WTC11 (cell line): ENCODE measurements at regions not wholly inside any gene's neighbourhood (a gene's known extent, or its start where the extent isn't known, plus 50 kb on each side); places are given as distances from the start of the nearest gene placed in this dataset.

Source experiments
- ATAC-seq: fragments of 200-7000 bp; cut with Tn5 transposase; 2 replicates; pipeline ENCODE4 v1.10.0; 2021; ENCODE audit warnings: mild to moderate bottlenecking, moderate library complexity
- CTCF ChIA-PET: fragments of 300-600 bp; sonication (Branson Sonifier 250); formaldehyde crosslinking; loops from one replicate; lab custom pipeline; 2021; ENCODE audit warnings: antibody characterized with exemption; lab: Charles Lee
- POLR2A ChIA-PET: fragments of 350-600 bp; sonication (Branson Sonifier 250); formaldehyde crosslinking; loops from one replicate; lab custom pipeline; 2021; ENCODE audit warnings: antibody characterized with exemption; lab: Charles Lee
- DNase-seq: peaks from one replicate; pipeline ENCODE4 v3.0.0; 2021; ENCODE audit warnings: low spot score
- H3K27ac Mint-ChIP-seq: 2 replicates; pipeline ENCODE4 v1.8.0; 2021; ENCODE audit warnings: mixed read lengths
- H3K27me3 Mint-ChIP-seq: 2 replicates; pipeline ENCODE4 v1.8.0; 2021; ENCODE audit warnings: low read depth, mild to moderate bottlenecking, moderate library complexity, mixed read lengths
- H3K36me3 Mint-ChIP-seq: 2 replicates; pipeline ENCODE4 v1.8.0; 2021; ENCODE audit warnings: mixed read lengths
- H3K4me1 Mint-ChIP-seq: 2 replicates; pipeline ENCODE4 v1.8.0; 2022; ENCODE audit warnings: mixed read lengths
- H3K4me3 Mint-ChIP-seq: 2 replicates; pipeline ENCODE4 v1.8.0; 2021; ENCODE audit warnings: mild to moderate bottlenecking, moderate library complexity, mixed read lengths
- H3K9me3 Mint-ChIP-seq: 2 replicates; pipeline ENCODE4 v1.8.0; 2021; ENCODE audit warnings: mixed read lengths
- ATF1 ChIP-seq: sonication (generic); formaldehyde crosslinking; IDR thresholded peaks from 2 replicates; pipeline ENCODE4 v1.8.1; 2023; ENCODE audit warnings: mild to moderate bottlenecking, moderate library complexity, missing genetic modification reagents
- CBFB ChIP-seq: sonication (generic); formaldehyde crosslinking; IDR thresholded peaks from 2 replicates; pipeline ENCODE4 v1.8.1; 2022; ENCODE audit warnings: mild to moderate bottlenecking, low read depth, missing genetic modification reagents
- ELF4 ChIP-seq: sonication (generic); formaldehyde crosslinking; IDR thresholded peaks from 2 replicates; pipeline ENCODE4 v1.8.1; 2022; ENCODE audit warnings: low read depth, mild to moderate bottlenecking, moderate library complexity, missing genetic modification reagents
- FOXP1 ChIP-seq: sonication (generic); formaldehyde crosslinking; IDR thresholded peaks from 2 replicates; pipeline ENCODE4 v1.8.0; 2022; ENCODE audit warnings: missing genetic modification reagents, mild to moderate bottlenecking, moderate library complexity, borderline replicate concordance
- GABPB1 ChIP-seq: sonication (generic); formaldehyde crosslinking; IDR thresholded peaks from 2 replicates; pipeline ENCODE4 v1.8.1; 2023; ENCODE audit warnings: mild to moderate bottlenecking, missing genetic modification reagents
- JAZF1 ChIP-seq: fragments of 250-450 bp; sonication (Bioruptor Pico); IDR thresholded peaks from 2 replicates; pipeline ENCODE4 v1.9.0; 2021; ENCODE audit warnings: moderate library complexity, mild to moderate bottlenecking, inconsistent platforms
- MYBL2 ChIP-seq: sonication (generic); formaldehyde crosslinking; IDR thresholded peaks from 2 replicates; pipeline ENCODE4 v1.8.1; 2023; ENCODE audit warnings: mild to moderate bottlenecking, moderate library complexity, missing genetic modification reagents
- NR3C1 ChIP-seq: sonication (generic); formaldehyde crosslinking; conservative IDR thresholded peaks from 2 replicates; pipeline ENCODE4 v1.8.1; 2023; ENCODE audit warnings: low read depth, mild to moderate bottlenecking, missing genetic modification reagents
- PRRX2 ChIP-seq: fragments of 250-450 bp; sonication (Bioruptor Pico); IDR thresholded peaks from 2 replicates; pipeline ENCODE4 v1.8.0; 2021; ENCODE audit warnings: mild to moderate bottlenecking
- RELA ChIP-seq: sonication (generic); formaldehyde crosslinking; IDR thresholded peaks from 2 replicates; pipeline ENCODE4 v1.8.1; 2022; ENCODE audit warnings: missing genetic modification reagents, mild to moderate bottlenecking, borderline replicate concordance
- TEAD1 ChIP-seq: sonication (generic); formaldehyde crosslinking; IDR thresholded peaks from 2 replicates; pipeline ENCODE4 v1.8.0; 2022; ENCODE audit warnings: mild to moderate bottlenecking, missing genetic modification reagents
- ZNF232 ChIP-seq: sonication (generic); formaldehyde crosslinking; IDR thresholded peaks from 2 replicates; pipeline ENCODE4 v1.8.0; 2022; ENCODE audit warnings: mild to moderate bottlenecking, missing genetic modification reagents
- ZNF263 ChIP-seq: sonication (generic); formaldehyde crosslinking; IDR thresholded peaks from 2 replicates; pipeline ENCODE4 v1.8.1; 2022; ENCODE audit warnings: low read depth, mild to moderate bottlenecking, moderate library complexity, missing genetic modification reagents
- ZNF281 ChIP-seq: sonication (generic); formaldehyde crosslinking; IDR thresholded peaks from 2 replicates; pipeline ENCODE4 v1.8.0; 2023; ENCODE audit warnings: mild to moderate bottlenecking, missing genetic modification reagents
- ZNF423 ChIP-seq: fragments of 250-450 bp; sonication (Bioruptor Pico); IDR thresholded peaks from 2 replicates; pipeline ENCODE4 v2.1.2; 2022; ENCODE audit warnings: mild to moderate bottlenecking, moderate library complexity
- TF ChIP-seq, protein P1 (sequence below): sonication (generic); formaldehyde crosslinking; IDR thresholded peaks from 2 replicates; pipeline ENCODE4 v1.8.1; 2022; ENCODE audit warnings: low read depth, missing genetic modification reagents, borderline replicate concordance
- TF ChIP-seq, protein P2 (sequence below): sonication (generic); formaldehyde crosslinking; IDR thresholded peaks from 2 replicates; pipeline ENCODE4 v1.8.1; 2022; ENCODE audit warnings: mild to moderate bottlenecking, missing genetic modification reagents, moderate library complexity, borderline replicate concordance
- TF ChIP-seq, protein P3 (sequence below): sonication (generic); formaldehyde crosslinking; IDR thresholded peaks from 2 replicates; pipeline ENCODE4 v1.8.0; 2023; ENCODE audit warnings: missing genetic modification reagents
- TF ChIP-seq, protein P4 (sequence below): sonication (generic); formaldehyde crosslinking; IDR thresholded peaks from 2 replicates; pipeline ENCODE4 v1.8.0; 2023; ENCODE audit warnings: missing genetic modification reagents, mild to moderate bottlenecking, borderline replicate concordance
- TF ChIP-seq, protein P5 (sequence below): sonication (generic); formaldehyde crosslinking; IDR thresholded peaks from 2 replicates; pipeline ENCODE4 v1.8.1; 2022; ENCODE audit warnings: missing genetic modification reagents, borderline replicate concordance
- TF ChIP-seq, protein P6 (sequence below): fragments of 250-450 bp; sonication (Bioruptor Pico); conservative IDR thresholded peaks from 2 replicates; pipeline ENCODE4 v1.9.0; 2021; ENCODE audit warnings: mild to moderate bottlenecking
- TF ChIP-seq, protein P7 (sequence below): sonication (generic); formaldehyde crosslinking; IDR thresholded peaks from 2 replicates; pipeline ENCODE4 v1.8.1; 2022; ENCODE audit warnings: low read depth, mild to moderate bottlenecking, moderate library complexity, missing genetic modification reagents, borderline replicate concordance

DNA sequence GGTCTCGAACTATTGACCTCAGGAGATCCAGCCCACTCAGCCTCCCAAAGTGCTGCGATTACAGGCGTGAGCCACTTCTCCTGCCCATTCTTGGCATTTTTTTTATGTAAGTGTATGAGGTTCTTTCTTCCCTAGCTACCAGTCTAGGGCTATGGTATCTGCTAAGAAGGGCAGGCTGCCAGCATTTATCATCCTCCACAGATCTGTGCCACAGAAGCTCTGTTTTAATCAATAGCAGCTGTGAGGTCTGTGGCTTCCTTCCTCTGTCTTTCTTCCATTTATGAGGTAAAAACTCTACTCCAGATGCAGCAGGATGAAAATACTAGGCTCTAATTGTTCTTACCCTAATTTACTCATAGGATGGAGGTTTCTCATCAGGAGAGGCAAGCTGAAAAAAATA is 1382.4 kb upstream of the ADGRB3 start:
- H3K36me3 Mint-ChIP-seq, result no peaks in the 10 kb centered on the region
- POLR2A ChIA-PET, result no interaction called here
- no peak for ATAC-seq

DNA sequence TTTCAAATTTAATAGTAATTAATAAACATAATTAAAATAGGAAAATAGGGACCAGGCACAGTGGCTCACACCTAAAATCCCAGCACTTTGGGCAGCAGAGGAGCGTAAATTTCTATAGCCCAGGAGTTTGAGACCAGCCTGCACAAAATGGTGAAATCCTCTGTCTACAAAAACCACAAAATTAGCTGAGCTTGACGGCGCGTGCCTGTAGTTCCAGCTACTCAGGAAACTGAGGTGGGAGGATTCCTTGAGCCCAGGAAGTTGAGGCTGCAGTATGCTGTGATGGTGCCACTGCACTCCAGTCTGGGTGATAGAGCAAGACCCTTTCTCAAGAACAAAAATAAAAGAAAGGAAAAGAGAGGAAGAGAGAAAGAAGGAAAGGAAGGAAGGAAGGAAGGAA is 1387.0 kb upstream of the ADGRB3 start:
- H3K4me3 Mint-ChIP-seq, result no peak overlapping the region
- CTCF ChIA-PET, result no interaction called here
- no peaks in the 10 kb centered on the region for H3K27me3 Mint-ChIP-seq
- no peaks in the 10 kb centered on the region for H3K9me3 Mint-ChIP-seq
- POLR2A ChIA-PET, result no interaction called here
- H3K27ac Mint-ChIP-seq, result no peak overlapping the region
- no peaks in the 10 kb centered on the region for H3K36me3 Mint-ChIP-seq
- no peaks in the 10 kb centered on the region for H3K4me1 Mint-ChIP-seq
- no peak for DNase-seq
- ATAC-seq, result no peak
- TF ChIP-seq MYBL2 (CRISPR knock-in tag) (no peak), FOXP1 (CRISPR knock-in tag) (no peak), NR3C1 (CRISPR knock-in tag) (no peak), ZNF281 (CRISPR knock-in tag) (no peak), ZNF232 (CRISPR knock-in tag) (no peak), PRRX2 (CRISPR knock-in tag) (no peak), ELF4 (CRISPR knock-in tag) (no peak), RELA (CRISPR knock-in tag) (no peak)
- TF ChIP-seq, protein P1, sequence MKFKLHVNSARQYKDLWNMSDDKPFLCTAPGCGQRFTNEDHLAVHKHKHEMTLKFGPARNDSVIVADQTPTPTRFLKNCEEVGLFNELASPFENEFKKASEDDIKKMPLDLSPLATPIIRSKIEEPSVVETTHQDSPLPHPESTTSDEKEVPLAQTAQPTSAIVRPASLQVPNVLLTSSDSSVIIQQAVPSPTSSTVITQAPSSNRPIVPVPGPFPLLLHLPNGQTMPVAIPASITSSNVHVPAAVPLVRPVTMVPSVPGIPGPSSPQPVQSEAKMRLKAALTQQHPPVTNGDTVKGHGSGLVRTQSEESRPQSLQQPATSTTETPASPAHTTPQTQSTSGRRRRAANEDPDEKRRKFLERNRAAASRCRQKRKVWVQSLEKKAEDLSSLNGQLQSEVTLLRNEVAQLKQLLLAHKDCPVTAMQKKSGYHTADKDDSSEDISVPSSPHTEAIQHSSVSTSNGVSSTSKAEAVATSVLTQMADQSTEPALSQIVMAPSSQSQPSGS, result no peak
- TF ChIP-seq, protein P2, sequence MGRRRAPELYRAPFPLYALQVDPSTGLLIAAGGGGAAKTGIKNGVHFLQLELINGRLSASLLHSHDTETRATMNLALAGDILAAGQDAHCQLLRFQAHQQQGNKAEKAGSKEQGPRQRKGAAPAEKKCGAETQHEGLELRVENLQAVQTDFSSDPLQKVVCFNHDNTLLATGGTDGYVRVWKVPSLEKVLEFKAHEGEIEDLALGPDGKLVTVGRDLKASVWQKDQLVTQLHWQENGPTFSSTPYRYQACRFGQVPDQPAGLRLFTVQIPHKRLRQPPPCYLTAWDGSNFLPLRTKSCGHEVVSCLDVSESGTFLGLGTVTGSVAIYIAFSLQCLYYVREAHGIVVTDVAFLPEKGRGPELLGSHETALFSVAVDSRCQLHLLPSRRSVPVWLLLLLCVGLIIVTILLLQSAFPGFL (CRISPR knock-in tag), result no peak
- TF ChIP-seq, protein P3, sequence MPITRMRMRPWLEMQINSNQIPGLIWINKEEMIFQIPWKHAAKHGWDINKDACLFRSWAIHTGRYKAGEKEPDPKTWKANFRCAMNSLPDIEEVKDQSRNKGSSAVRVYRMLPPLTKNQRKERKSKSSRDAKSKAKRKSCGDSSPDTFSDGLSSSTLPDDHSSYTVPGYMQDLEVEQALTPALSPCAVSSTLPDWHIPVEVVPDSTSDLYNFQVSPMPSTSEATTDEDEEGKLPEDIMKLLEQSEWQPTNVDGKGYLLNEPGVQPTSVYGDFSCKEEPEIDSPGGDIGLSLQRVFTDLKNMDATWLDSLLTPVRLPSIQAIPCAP (CRISPR knock-in tag), result no peak
- TF ChIP-seq, protein P4, sequence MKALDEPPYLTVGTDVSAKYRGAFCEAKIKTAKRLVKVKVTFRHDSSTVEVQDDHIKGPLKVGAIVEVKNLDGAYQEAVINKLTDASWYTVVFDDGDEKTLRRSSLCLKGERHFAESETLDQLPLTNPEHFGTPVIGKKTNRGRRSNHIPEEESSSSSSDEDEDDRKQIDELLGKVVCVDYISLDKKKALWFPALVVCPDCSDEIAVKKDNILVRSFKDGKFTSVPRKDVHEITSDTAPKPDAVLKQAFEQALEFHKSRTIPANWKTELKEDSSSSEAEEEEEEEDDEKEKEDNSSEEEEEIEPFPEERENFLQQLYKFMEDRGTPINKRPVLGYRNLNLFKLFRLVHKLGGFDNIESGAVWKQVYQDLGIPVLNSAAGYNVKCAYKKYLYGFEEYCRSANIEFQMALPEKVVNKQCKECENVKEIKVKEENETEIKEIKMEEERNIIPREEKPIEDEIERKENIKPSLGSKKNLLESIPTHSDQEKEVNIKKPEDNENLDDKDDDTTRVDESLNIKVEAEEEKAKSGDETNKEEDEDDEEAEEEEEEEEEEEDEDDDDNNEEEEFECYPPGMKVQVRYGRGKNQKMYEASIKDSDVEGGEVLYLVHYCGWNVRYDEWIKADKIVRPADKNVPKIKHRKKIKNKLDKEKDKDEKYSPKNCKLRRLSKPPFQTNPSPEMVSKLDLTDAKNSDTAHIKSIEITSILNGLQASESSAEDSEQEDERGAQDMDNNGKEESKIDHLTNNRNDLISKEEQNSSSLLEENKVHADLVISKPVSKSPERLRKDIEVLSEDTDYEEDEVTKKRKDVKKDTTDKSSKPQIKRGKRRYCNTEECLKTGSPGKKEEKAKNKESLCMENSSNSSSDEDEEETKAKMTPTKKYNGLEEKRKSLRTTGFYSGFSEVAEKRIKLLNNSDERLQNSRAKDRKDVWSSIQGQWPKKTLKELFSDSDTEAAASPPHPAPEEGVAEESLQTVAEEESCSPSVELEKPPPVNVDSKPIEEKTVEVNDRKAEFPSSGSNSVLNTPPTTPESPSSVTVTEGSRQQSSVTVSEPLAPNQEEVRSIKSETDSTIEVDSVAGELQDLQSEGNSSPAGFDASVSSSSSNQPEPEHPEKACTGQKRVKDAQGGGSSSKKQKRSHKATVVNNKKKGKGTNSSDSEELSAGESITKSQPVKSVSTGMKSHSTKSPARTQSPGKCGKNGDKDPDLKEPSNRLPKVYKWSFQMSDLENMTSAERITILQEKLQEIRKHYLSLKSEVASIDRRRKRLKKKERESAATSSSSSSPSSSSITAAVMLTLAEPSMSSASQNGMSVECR (CRISPR knock-in tag), result no peak
- TF ChIP-seq, protein P5, sequence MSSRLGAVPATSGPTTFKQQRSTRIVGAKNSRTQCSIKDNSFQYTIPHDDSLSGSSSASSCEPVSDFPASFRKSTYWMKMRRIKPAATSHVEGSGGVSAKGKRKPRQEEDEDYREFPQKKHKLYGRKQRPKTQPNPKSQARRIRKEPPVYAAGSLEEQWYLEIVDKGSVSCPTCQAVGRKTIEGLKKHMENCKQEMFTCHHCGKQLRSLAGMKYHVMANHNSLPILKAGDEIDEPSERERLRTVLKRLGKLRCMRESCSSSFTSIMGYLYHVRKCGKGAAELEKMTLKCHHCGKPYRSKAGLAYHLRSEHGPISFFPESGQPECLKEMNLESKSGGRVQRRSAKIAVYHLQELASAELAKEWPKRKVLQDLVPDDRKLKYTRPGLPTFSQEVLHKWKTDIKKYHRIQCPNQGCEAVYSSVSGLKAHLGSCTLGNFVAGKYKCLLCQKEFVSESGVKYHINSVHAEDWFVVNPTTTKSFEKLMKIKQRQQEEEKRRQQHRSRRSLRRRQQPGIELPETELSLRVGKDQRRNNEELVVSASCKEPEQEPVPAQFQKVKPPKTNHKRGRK (CRISPR knock-in tag), result no peak

More for the DNA sequence above, 1382.4 kb upstream of the ADGRB3 start:
- no peaks in the 10 kb centered on the region for H3K27me3 Mint-ChIP-seq
- H3K4me1 Mint-ChIP-seq, result no peaks in the 10 kb centered on the region
- CTCF ChIA-PET, result no interaction called here
- DNase-seq, result no peak
- no peak overlapping the region for H3K27ac Mint-ChIP-seq
- TF ChIP-seq, protein P6, sequence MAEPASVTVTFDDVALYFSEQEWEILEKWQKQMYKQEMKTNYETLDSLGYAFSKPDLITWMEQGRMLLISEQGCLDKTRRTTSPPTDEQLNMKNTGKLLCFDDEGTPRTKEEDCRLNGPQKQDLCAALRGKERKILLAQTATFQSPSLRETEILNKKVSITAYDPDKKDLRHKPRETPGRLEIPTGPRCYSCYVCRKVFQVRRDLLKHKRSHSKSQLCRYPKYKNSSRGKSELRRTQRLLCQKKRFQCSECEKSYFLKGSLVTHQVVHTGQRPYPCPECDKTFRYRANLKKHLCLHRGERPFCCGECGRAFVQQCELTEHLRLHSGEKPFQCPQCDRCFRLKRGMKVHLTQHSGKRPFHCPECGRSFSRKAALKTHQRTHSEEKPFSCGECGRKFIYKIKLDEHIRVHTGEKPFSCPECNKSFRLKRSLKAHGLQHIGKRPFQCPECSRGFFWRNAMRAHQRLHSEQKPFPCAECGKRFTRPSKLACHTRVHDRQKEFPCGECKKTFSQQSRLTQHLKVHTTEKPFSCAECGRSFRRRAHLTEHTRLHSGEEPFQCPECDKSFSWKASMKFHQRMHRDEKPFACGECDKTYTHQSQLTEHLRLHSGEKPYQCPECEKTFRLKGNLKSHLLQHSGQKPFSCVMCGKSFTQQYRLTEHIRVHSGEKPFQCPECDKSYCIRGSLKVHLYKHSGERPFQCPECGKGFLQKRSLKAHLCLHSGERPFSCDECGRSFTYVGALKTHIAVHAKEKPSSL (CRISPR knock-in tag), result no peak
- TF ChIP-seq PRRX2 (CRISPR knock-in tag) (no peak), ATF1 (CRISPR knock-in tag) (no peak), ZNF423 (CRISPR knock-in tag) (no peak), CBFB (CRISPR knock-in tag) (no peak), GABPB1 (no peak), JAZF1 (CRISPR knock-in tag) (no peak), ZNF263 (CRISPR knock-in tag) (no peak), TEAD1 (no peak)
- TF ChIP-seq, protein P7, sequence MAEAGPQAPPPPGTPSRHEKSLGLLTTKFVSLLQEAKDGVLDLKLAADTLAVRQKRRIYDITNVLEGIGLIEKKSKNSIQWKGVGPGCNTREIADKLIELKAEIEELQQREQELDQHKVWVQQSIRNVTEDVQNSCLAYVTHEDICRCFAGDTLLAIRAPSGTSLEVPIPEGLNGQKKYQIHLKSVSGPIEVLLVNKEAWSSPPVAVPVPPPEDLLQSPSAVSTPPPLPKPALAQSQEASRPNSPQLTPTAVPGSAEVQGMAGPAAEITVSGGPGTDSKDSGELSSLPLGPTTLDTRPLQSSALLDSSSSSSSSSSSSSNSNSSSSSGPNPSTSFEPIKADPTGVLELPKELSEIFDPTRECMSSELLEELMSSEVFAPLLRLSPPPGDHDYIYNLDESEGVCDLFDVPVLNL (CRISPR knock-in tag), result no peak
- no peak overlapping the region for H3K4me3 Mint-ChIP-seq
- peaks cover 10% of the 10 kb centered on the region for H3K9me3 Mint-ChIP-seq
